Loucy (cell line): ENCODE measurements at regions not wholly inside any gene's neighbourhood (a gene's known extent, or its start where the extent isn't known, plus 50 kb on each side); places are given as distances from the start of the nearest gene placed in this dataset.

Experiments
- H2AFZ ChIP-seq: fragments of 200-600 bp; sonication (generic); 2 replicates; pipeline ENCODE4 v1.6.0; 2016; ENCODE audit warnings: antibody characterized with exemption, mild to moderate bottlenecking, low read length, moderate library complexity
- H3F3A ChIP-seq: fragments of 200-600 bp; 2 replicates; pipeline ENCODE4 v1.6.0; 2016; ENCODE audit warnings: antibody characterized with exemption, low read depth, mild to moderate bottlenecking
- H3K27me3 ChIP-seq: fragments of 200-600 bp; sonication (generic); 2 replicates; pipeline ENCODE4 v1.6.1; 2014; ENCODE audit warnings: low read length, mild to moderate bottlenecking; ENCODE audit not compliant: insufficient read depth, poor library complexity, severe bottlenecking
- H3K36me3 ChIP-seq: fragments of 200-600 bp; sonication (generic); 2 replicates; pipeline ENCODE4 v1.6.1; 2016; ENCODE audit warnings: low read length; ENCODE audit not compliant: insufficient read depth
- H3K4me1 ChIP-seq: fragments of 200-600 bp; sonication (generic); 2 replicates; pipeline ENCODE4 v1.5.1; 2014; ENCODE audit warnings: low read length, mild to moderate bottlenecking; ENCODE audit not compliant: insufficient read depth, poor library complexity, severe bottlenecking
- H3K4me2 ChIP-seq: fragments of 200-600 bp; sonication (generic); 2 replicates; pipeline ENCODE4 v1.6.0; 2014; ENCODE audit warnings: antibody characterized with exemption, low read length, low read depth, mild to moderate bottlenecking; ENCODE audit not compliant: poor library complexity, severe bottlenecking
- H3K4me3 ChIP-seq: fragments of 200-600 bp; sonication (generic); 2 replicates; pipeline ENCODE4 v1.5.1; 2014; ENCODE audit warnings: low read length, mild to moderate bottlenecking, mixed read lengths; ENCODE audit not compliant: poor library complexity, severe bottlenecking
- H3K79me2 ChIP-seq: fragments of 200-600 bp; sonication (generic); 2 replicates; pipeline ENCODE4 v1.6.1; 2014; ENCODE audit warnings: low read length; ENCODE audit not compliant: insufficient read depth
- H3K9ac ChIP-seq: fragments of 200-600 bp; sonication (generic); 2 replicates; pipeline ENCODE4 v1.6.0; 2014; ENCODE audit warnings: mild to moderate bottlenecking, low read depth, low read length, moderate library complexity; ENCODE audit not compliant: poor library complexity, severe bottlenecking
- H3K9me2 ChIP-seq: fragments of 200-600 bp; sonication (generic); replicated peaks from 2 replicates; pipeline ENCODE4 v1.6.1; 2016; ENCODE audit warnings: low read depth, low read length, mixed read lengths
- H3K9me3 ChIP-seq: fragments of 200-600 bp; sonication (generic); 2 replicates; pipeline ENCODE4 v1.6.1; 2014; ENCODE audit warnings: mild to moderate bottlenecking, antibody characterized with exemption, low read length, low read depth; ENCODE audit not compliant: insufficient read depth
- H4K20me1 ChIP-seq: fragments of 200-600 bp; sonication (generic); 2 replicates; pipeline ENCODE4 v1.6.0; 2014; ENCODE audit warnings: antibody characterized with exemption, low read length, mild to moderate bottlenecking; ENCODE audit not compliant: insufficient read depth, poor library complexity, severe bottlenecking
- EZH2phosphoT487 ChIP-seq: fragments of 200-600 bp; IDR thresholded peaks from 2 replicates; pipeline ENCODE4 v1.6.1; 2018; ENCODE audit warnings: antibody characterized with exemption, mild to moderate bottlenecking, moderate library complexity, borderline replicate concordance
- TF ChIP-seq, protein P1 (sequence below): fragments of 200-600 bp; sonication (generic); conservative IDR thresholded peaks from 2 replicates; pipeline ENCODE4 v1.5.1; 2014; ENCODE audit warnings: mild to moderate bottlenecking, antibody characterized with exemption, low read length

DNA sequence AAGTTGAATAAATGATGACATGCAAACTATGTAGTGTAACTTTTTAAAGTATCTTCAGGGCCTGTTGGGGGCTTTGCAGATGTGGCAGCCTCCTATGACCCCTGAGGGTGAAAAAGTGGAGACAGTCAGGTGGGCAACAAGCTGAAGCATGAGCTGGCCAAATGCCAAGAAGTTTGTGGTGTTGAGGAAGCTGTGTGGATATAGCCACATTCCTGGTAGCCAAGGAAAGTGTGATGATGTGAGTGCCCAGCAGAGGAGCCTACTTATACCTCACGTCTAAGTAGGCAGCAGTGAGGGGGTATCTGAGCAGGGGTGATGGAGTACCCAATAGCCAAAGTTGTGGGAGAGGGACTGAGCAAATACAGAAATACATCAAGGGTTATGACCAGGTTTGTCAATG lies 621.2 kb upstream of the CDH6 start:
- Histone ChIP-seq H2AFZ (no peak overlapping the region), H3K36me3 (no peaks in the 10 kb centered on the region), H3K4me1 (no peaks in the 10 kb centered on the region), H3K27me3 (no peaks in the 10 kb centered on the region), H3K9me3 (no peaks in the 10 kb centered on the region), H3K79me2 (no peaks in the 10 kb centered on the region), H3K9me2 (no peaks in the 10 kb centered on the region), H4K20me1 (no peaks in the 10 kb centered on the region), H3F3A (no peaks in the 10 kb centered on the region), H3K4me2 (no peak overlapping the region), H3K9ac (no peak overlapping the region), H3K4me3 (no peak overlapping the region)
- TF ChIP-seq, protein P1, sequence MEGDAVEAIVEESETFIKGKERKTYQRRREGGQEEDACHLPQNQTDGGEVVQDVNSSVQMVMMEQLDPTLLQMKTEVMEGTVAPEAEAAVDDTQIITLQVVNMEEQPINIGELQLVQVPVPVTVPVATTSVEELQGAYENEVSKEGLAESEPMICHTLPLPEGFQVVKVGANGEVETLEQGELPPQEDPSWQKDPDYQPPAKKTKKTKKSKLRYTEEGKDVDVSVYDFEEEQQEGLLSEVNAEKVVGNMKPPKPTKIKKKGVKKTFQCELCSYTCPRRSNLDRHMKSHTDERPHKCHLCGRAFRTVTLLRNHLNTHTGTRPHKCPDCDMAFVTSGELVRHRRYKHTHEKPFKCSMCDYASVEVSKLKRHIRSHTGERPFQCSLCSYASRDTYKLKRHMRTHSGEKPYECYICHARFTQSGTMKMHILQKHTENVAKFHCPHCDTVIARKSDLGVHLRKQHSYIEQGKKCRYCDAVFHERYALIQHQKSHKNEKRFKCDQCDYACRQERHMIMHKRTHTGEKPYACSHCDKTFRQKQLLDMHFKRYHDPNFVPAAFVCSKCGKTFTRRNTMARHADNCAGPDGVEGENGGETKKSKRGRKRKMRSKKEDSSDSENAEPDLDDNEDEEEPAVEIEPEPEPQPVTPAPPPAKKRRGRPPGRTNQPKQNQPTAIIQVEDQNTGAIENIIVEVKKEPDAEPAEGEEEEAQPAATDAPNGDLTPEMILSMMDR = no peak
- TF ChIP-seq EZH2phosphoT487 = no peak

DNA sequence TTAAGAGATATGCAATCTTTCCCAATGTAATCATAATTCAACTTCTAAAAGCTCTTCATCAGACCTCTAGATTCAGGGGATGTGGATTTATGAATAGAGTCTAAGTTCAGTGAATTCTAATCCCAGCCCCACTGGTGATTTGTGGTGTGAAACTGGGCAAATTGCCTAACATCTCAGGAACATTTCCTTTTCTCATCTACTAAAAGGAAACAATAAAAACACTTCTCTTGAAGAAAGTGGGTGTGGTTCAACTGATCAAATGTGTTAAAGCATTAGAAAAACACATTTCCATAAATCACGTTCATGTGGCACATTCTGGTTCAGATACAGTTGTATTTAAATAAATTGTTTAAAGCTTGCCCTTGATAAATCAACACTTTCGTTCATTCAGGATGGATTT lies 631.7 kb upstream of the CDH6 start:
- TF ChIP-seq, protein P1 = no peak
- no peak for TF ChIP-seq EZH2phosphoT487
- Histone ChIP-seq H3K27me3 (no peaks in the 10 kb centered on the region), H3K4me3 (no peak overlapping the region), H3K9me2 (no peaks in the 10 kb centered on the region), H2AFZ (no peak overlapping the region), H3K4me2 (no peak overlapping the region), H3K9ac (no peak overlapping the region), H4K20me1 (no peaks in the 10 kb centered on the region), H3K36me3 (no peaks in the 10 kb centered on the region), H3K79me2 (no peaks in the 10 kb centered on the region), H3K4me1 (no peaks in the 10 kb centered on the region), H3F3A (no peaks in the 10 kb centered on the region), H3K9me3 (no peaks in the 10 kb centered on the region)

DNA sequence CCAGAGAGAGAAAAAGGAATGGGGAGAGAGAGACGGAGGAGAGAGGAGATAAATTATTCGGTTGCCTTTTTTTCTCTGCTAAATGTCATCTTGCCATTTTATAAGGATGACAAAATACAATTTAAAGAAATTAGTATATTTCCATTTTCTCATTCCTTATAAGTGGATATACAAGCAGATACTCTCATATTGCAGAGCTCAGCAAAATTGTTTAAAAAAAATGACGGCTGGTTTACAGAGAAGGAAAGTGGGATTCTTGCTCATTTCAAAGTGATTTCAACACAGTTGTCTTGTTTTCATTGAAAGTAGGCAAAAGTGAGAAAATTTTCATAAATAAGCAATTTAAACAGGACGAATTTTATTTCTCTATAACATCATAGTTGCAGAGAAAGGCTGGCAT lies 641.9 kb upstream of the CDH6 start:
- no peak overlapping the region for H3K9ac ChIP-seq
- H2AFZ ChIP-seq = no peak overlapping the region
- no peaks in the 10 kb centered on the region for H3K79me2 ChIP-seq
- H4K20me1 ChIP-seq = no peaks in the 10 kb centered on the region
- H3K36me3 ChIP-seq = no peaks in the 10 kb centered on the region
- no peaks in the 10 kb centered on the region for H3K4me1 ChIP-seq
- H3K9me3 ChIP-seq = no peaks in the 10 kb centered on the region
- no peaks in the 10 kb centered on the region for H3K9me2 ChIP-seq
- TF ChIP-seq EZH2phosphoT487 = no peak
- TF ChIP-seq, protein P1 = no peak
- H3K4me3 ChIP-seq = no peak overlapping the region
- no peak overlapping the region for H3K4me2 ChIP-seq
- no peaks in the 10 kb centered on the region for H3F3A ChIP-seq
- no peaks in the 10 kb centered on the region for H3K27me3 ChIP-seq
